Pancreas (tissue), 10 donors: ENCODE measurements at regions not wholly inside any gene's neighbourhood (a gene's known extent, or its start where the extent isn't known, plus 50 kb on each side); places are given as distances from the start of the nearest gene placed in this dataset.

Experiments used
- ATAC-seq, 4 donors: fragments of 200-7000 bp; cut with Tn5 transposase; one replicate each; pipeline versions ENCODE4 v1.8.0 to v1.9.1; 2020; ENCODE audit warnings: mild to moderate bottlenecking in 4 of 4, moderate library complexity in 4 of 4
- DNase-seq, 6 donors: peaks; one replicate each; pipeline ENCODE4 v3.0.0-alpha.2; 2020
- FAIRE-seq: peaks from 2 replicates; lab custom pipeline; 2012; peaks lifted over from hg19 to GRCh38; lab: Jason Lieb, UNC
- H3K27ac ChIP-seq, 4 donors: fragments of 200-600 bp; sonication (generic); 1 replicate in 3 of 4; 2 replicates in 1 of 4; pipeline versions ENCODE4 v1.5.0 to v1.8.0; 2020
- H3K27me3 ChIP-seq, 4 donors: fragments of 200-600 bp; one replicate each; pipeline ENCODE4 v1.8.0; 2021
- H3K36me3 ChIP-seq, 3 donors: fragments of 200-600 bp; sonication (generic) in 1 of 3; one replicate each; pipeline versions ENCODE4 v1.5.0 to v1.8.0; 2020 to 2021
- H3K4me1 ChIP-seq, 3 donors: fragments of 200-600 bp; one replicate each; pipeline ENCODE4 v1.8.0; 2021
- H3K4me3 ChIP-seq, 4 donors: fragments of 200-600 bp; sonication (generic) in 2 of 4; one replicate each; pipeline versions ENCODE4 v1.5.0 to v1.8.0; 2020 to 2021
- H3K9me3 ChIP-seq, 4 donors: fragments of 200-600 bp; one replicate each; pipeline ENCODE4 v1.8.0; 2021
- CTCF ChIP-seq, 4 donors: fragments of 200-600 bp; sonication (generic) in 3 of 4; IDR thresholded peaks; one replicate each; pipeline versions ENCODE4 v1.5.0 to v1.8.0; 2021; ENCODE audit warnings: antibody characterized with exemption in 4 of 4
- WGBS, 2 donors: extraction: QIAGEN DNeasy Blood & Tissue Kit; methylation state at CpG; one replicate each; pipeline ENCODE4 v1.1.7; 2013; 5-methylcytosine and 5-hydroxymethylcytosine counted together
- intact Hi-C, 3 donors: fragments of 100-400 bp; cut with DNase I; formaldehyde crosslinking; loops; one replicate each; pipeline versions ENCODE4 v1.11.1 to v1.14.2; 2022
- donor health status: healthy with polysubstance abuse.
- donor health status: DM: no; HTN: no; CAD: no; lungs with moderate emphysema.
- donor health status: DM: no; HTN: no; CAD: no.
- donor health status: control.
- donor health status: control.
- donor health status: Bipolar disorder and iron deficiency.
- donor health status: DM: yes; HTN: yes; CAD: no.
- donor health status: DM: no; HTN: no; CAD: no.
- donor health status: DM: no; HTN: no; CAD: no.
- donor health status: DM: yes; HTN: yes; CAD: no.

- ATAC-seq (peak; percentile 91 to 94 (median 92)), FAIRE-seq (peak; percentile 39), DNase-seq (peak; percentile 90 to 99 (median 98))
- no peak overlapping the region for H3K4me3 ChIP-seq
- peaks cover 37 to 47% (median 46%) of the 10 kb centered on the region in 3 donors for H3K4me1 ChIP-seq
- intact Hi-C loops = no loop called here
- 1 to 5% methylated on average over 6 of the region's 6 CpGs for WGBS, 2 donors
- TF ChIP-seq CTCF (IDR thresholded peaks at IDR 0.05) = no peak
- no peaks in the 10 kb centered on the region for H3K36me3 ChIP-seq
- no peaks in the 10 kb centered on the region for H3K27me3 ChIP-seq
- H3K27ac ChIP-seq = peak overlapping the region; percentile 76 to 89 (median 81)
- H3K9me3 ChIP-seq = no peaks in the 10 kb centered on the region
Measured at GRCh38 chr10:63711867-63712716, 190.9 kb downstream of the REEP3 start.

GRCh38 chr10:63712717-63713115, 191.5 kb downstream of the REEP3 start:
- 0 to 12% methylated on average over 1 of the region's 1 CpG for WGBS, 2 donors
- H3K27ac ChIP-seq = peak overlapping the region; percentile 76 to 89 (median 81)
- H3K36me3 ChIP-seq = no peaks in the 10 kb centered on the region
- H3K4me3 ChIP-seq = no peak overlapping the region
- peak in 1 of 4 donors; percentile 1 for ATAC-seq
- FAIRE-seq = no peak
- intact Hi-C loops = no loop called here
- peaks cover 32 to 45% (median 41%) of the 10 kb centered on the region in 3 donors for H3K4me1 ChIP-seq
- no peak for DNase-seq
- no peak for TF ChIP-seq CTCF (IDR thresholded peaks at IDR 0.05)
- no peaks in the 10 kb centered on the region for H3K9me3 ChIP-seq
- H3K27me3 ChIP-seq = no peaks in the 10 kb centered on the region

- ATAC-seq (peak; percentile 4 to 22 (median 7)), DNase-seq (peak in 5 of 6 donors; percentile 55 to 82 (median 69)), FAIRE-seq (no peak)
- no peaks in the 10 kb centered on the region for H3K9me3 ChIP-seq
- no peaks in the 10 kb centered on the region for H3K27me3 ChIP-seq
- H3K36me3 ChIP-seq = no peaks in the 10 kb centered on the region
- H3K4me1 ChIP-seq = peaks cover 29 to 45% (median 39%) of the 10 kb centered on the region in 3 donors
- intact Hi-C loops = no loop called here
- 24 to 26% methylated on average over 7 of the region's 7 CpGs for WGBS, 2 donors
- peak overlapping the region; percentile 76 to 89 (median 81) for H3K27ac ChIP-seq
- no peak for TF ChIP-seq CTCF (IDR thresholded peaks at IDR 0.05)
- H3K4me3 ChIP-seq = no peak overlapping the region
Measured at GRCh38 chr10:63713191-63714144, 192.3 kb downstream of the REEP3 start.

- H3K27ac ChIP-seq = no peak overlapping the region
- ATAC-seq (no peak), DNase-seq (no peak), FAIRE-seq (no peak)
- no peaks in the 10 kb centered on the region for H3K27me3 ChIP-seq
- WGBS, 2 donors = 80 to 82% methylated on average over 4 of the region's 4 CpGs
- intact Hi-C loops = loop anchor here in 1 of 3 donors (5.0 kb wide), 1 partner anchor 84 kb away; no protein-coding TSS in a partner anchor
- no peak for TF ChIP-seq CTCF (IDR thresholded peaks at IDR 0.05)
- H3K4me3 ChIP-seq = no peak overlapping the region
- no peaks in the 10 kb centered on the region for H3K9me3 ChIP-seq
- H3K4me1 ChIP-seq = peaks cover 31 to 48% (median 40%) of the 10 kb centered on the region in 3 donors
- H3K36me3 ChIP-seq = no peaks in the 10 kb centered on the region
Measured at GRCh38 chr10:63716016-63716580, 194.9 kb downstream of the REEP3 start.
